ENCODE measurements at regions not wholly inside any gene's neighbourhood (a gene's known extent, or its start where the extent isn't known, plus 50 kb on each side); places are given as distances from the start of the nearest gene placed in this dataset.

GRCh38 chr2:104434318-104434792 is 419.6 kb upstream of the POU3F3 start:
- Histone ChIP-seq H3K18ac (ENCODE audit: extremely low read depth, low read length) (peak overlapping the region; percentile 24; the same call in 1 of the 2 replicates), H4K5ac (ENCODE audit: insufficient read length, low read depth, low read length) (no peak overlapping the region), H3K4me2 (ENCODE audit: insufficient read depth in 1 of 2, low read depth in 2 of 2, low read length in 2 of 2) (peak overlapping the region; percentile 47 to 50; a peak in 3 of 4 replicates), H2BK15ac (ENCODE audit: low read length) (no peak overlapping the region), H2AFZ (ENCODE audit: low read length) (peak overlapping the region; percentile 75), H3K14ac (ENCODE audit: insufficient read length) (no peak overlapping the region), H3K79me2 (ENCODE audit: control insufficient read depth in 1 of 2, insufficient read depth in 2 of 2, low read length in 2 of 2) (no peaks in the 10 kb centered on the region), H2BK20ac (ENCODE audit: low read length) (no peak overlapping the region), H3K36me3 (ENCODE audit: control insufficient read depth in 2 of 4, insufficient read depth in 4 of 4, low read length in 3 of 4) (no peaks in the 10 kb centered on the region), H3K27me3 (replicated peaks in 1 of 4; ENCODE audit: control insufficient read depth in 3 of 4, extremely low read depth in 1 of 4, insufficient read depth in 3 of 4, low read length in 3 of 4) (no peaks in the 10 kb centered on the region), H3K4me3 (ENCODE audit: extremely low read depth in 1 of 4, insufficient read depth in 2 of 4, low read depth in 3 of 4, low read length in 4 of 4) (peak overlapping the region in 1 of 4 experiments; percentile 44; a peak in 4 of 8 replicates), H4K20me1 (replicated peaks in 1 of 2; ENCODE audit: control insufficient read depth in 1 of 2, insufficient read depth in 2 of 2, low read length in 2 of 2) (no peaks in the 10 kb centered on the region), H3K4ac (replicated peaks; ENCODE audit: insufficient read length, low read depth, low read length) (no peak overlapping the region), H2BK120ac (replicated peaks; ENCODE audit: low read depth, low read length) (no peak overlapping the region), H3K23me2 (ENCODE audit: low read depth, low read length) (no peaks in the 10 kb centered on the region), H4K91ac (replicated peaks; ENCODE audit: insufficient read length, low read length) (no peak overlapping the region), H3K9me3 (ENCODE audit: insufficient read depth in 2 of 2, low read depth in 1 of 2, low read length in 1 of 2) (no peaks in the 10 kb centered on the region), H4K8ac (ENCODE audit: extremely low read depth, insufficient read depth, low read length) (no peak overlapping the region), H2BK12ac (ENCODE audit: low read depth, low read length) (peak overlapping the region; percentile 46; the same call in 1 of the 2 replicates), H3K4me1 (replicated peaks in 1 of 4; ENCODE audit: control insufficient read depth in 3 of 4, insufficient read depth in 4 of 4, low read length in 3 of 4) (peaks cover 2 to 4% (median 3%) of the 10 kb centered on the region in 4 experiments; a peak in 3 of 7 replicates), H2AK5ac (ENCODE audit: low read depth, low read length) (no peak overlapping the region), H3K56ac (replicated peaks; ENCODE audit: insufficient read length, low read depth, low read length) (no peak overlapping the region), H3K27ac (ENCODE audit: low read depth, low read length) (no peak overlapping the region), H3K79me1 (ENCODE audit: low read depth, low read length) (no peaks in the 10 kb centered on the region), H3K23ac (ENCODE audit: insufficient read length) (no peak overlapping the region), H2BK5ac (ENCODE audit: low read depth, low read length) (peak overlapping the region; percentile 48; the same call in 1 of the 2 replicates), H3K9ac (replicated peaks in 1 of 4; ENCODE audit: extremely low read depth in 1 of 4, low read depth in 3 of 4, low read length in 3 of 4) (no peak overlapping the region)
- POLR2A ChIA-PET (ENCODE audit: partially characterized antibody), result interaction anchor here (0.6 kb wide), 1 partner anchor 155 kb away, joined by 3 read pairs; no protein-coding TSS in a partner anchor
- CTCF ChIA-PET (ENCODE audit: partially characterized antibody), result interaction anchor here (0.8 kb wide), 2 partner anchors 10 to 26 kb away, joined by 3 read pairs; no protein-coding TSS in a partner anchor
- WGBS, 2 experiments (ENCODE audit: extremely low coverage in 1 of 2, insufficient coverage in 1 of 2, insufficient read length in 1 of 2, insufficient replicate concordance in 2 of 2, low coverage in 1 of 2, low lambda C conversion rate in 2 of 2, missing lambda C conversion rate in 1 of 2), result 9% methylated on average over 13 of the region's 13 CpGs; no CpG with 5 or more reads in 1 of the 2 experiments
- peak; percentile 47; the same call in 1 of the 2 replicates for TF ChIP-seq TEAD4 (IDR thresholded peaks at IDR 0.05; ENCODE audit: low read depth, low read length)
- TF ChIP-seq YY1 (IDR thresholded peaks at IDR 0.05; ENCODE audit: low read depth, low read length), result 0 out of 2 replicates have a peak, but pooled peaks have one; percentile 46
- TF ChIP-seq KDM4A (IDR thresholded peaks at IDR 0.05; ENCODE audit: low read depth, low read length, severe bottlenecking), result peak; percentile 42
- TF ChIP-seq SUZ12 (IDR thresholded peaks at IDR 0.05; ENCODE audit: low read length), result no peak
- TF ChIP-seq, protein P1, sequence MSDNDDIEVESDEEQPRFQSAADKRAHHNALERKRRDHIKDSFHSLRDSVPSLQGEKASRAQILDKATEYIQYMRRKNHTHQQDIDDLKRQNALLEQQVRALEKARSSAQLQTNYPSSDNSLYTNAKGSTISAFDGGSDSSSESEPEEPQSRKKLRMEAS (IDR thresholded peaks at IDR 0.05), result peak; percentile 35; the same call in 1 of the 2 replicates
- TF ChIP-seq RFX5 (IDR thresholded peaks at IDR 0.05; ENCODE audit: borderline replicate concordance, low read depth, low read length), result no peak
- DNase-seq (ENCODE audit: low read depth in 1 of 2, low spot score in 2 of 2) (peak; percentile 43 to 53), FAIRE-seq (peak; percentile 50)

All from H1 (cell line).